ENCODE measurements at regions not wholly inside any gene's neighbourhood (a gene's known extent, or its start where the extent isn't known, plus 50 kb on each side); places are given as distances from the start of the nearest gene placed in this dataset.

GRCh38 chr10:126758867-126759266 is 88.4 kb upstream of the C10orf90 start:
- TF ChIP-seq CTCF (IDR thresholded peaks at IDR 0.05), result no peak
- no peak for TF ChIP-seq POLR2A (IDR thresholded peaks at IDR 0.05)
- no peak for TF ChIP-seq POLR2AphosphoS5 (IDR thresholded peaks at IDR 0.05)
